T47D (cell line): ENCODE measurements at regions not wholly inside any gene's neighbourhood (a gene's known extent, or its start where the extent isn't known, plus 50 kb on each side); places are given as distances from the start of the nearest gene placed in this dataset.

Experiments used
- DNase-seq, 2 experiments: peaks; one replicate each; pipeline versions ENCODE4 v3.0.0 to v3.0.0-alpha.2; 2011 to 2012; ENCODE audit warnings: low read depth in 1 of 2, low spot score in 1 of 2
- JUND ChIP-seq: IDR thresholded peaks from 2 replicates; pipeline ENCODE4 v1.6.1; 2012; ENCODE audit warnings: low read depth
- in situ Hi-C: cut with HindIII; loops from 2 replicates; pipeline ENCODE4 v1.10.0; 2016; ENCODE audit warnings: low sequenced_read_pairs, low pct_unique_long_range_greater_than_20kb

DNA sequence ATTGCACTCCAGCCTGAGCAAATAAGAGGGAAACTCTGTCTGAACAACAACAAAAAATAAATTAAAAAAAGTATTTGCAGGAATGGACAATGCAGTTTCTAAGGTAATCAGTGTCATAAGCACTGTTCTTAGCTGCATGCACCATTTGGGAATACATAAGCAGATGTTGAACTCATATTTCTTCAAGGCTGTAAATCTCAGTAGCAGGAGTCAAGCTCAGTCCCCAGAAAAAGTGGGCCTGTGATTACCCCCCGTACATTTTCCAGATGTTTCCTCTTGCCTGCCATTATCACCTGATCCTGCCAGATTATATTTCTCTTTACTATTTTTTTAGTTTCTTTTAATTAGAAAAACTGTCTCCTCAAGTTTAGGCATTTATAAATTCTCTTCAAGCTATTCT, 667.6 kb upstream of the ANKRD30A start:
- TF ChIP-seq JUND: no peak
- no peak for DNase-seq
- in situ Hi-C loops: no loop called here

DNA sequence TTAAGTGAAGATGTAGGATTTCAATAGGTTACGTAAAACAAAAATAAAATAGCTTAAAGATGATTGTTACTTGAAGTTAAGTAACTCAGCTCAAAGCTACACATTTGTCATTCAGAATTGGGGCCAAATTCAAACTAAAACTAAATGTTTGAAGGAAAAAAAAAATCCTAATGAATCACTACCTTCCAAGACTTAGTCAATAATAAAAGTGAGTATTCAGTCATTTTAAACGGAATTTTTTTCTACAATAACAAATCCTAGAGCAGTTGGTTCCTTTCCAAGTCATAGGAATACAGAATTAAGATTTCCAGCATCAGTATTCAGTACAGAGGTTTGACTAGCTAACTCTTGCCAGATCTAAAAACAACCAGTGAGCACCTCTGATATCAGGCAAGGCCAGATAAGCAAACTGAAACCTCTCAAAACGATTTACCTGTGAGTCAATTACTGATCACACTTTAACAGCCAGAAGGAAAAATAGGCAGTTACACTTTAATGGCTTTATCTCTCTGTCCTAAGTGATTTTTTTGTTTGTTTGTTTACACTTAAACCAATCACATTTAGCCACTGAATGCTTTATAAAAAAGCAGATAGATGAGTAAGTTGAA, 669.8 kb upstream of the ANKRD30A start:
- in situ Hi-C loops: no loop called here
- no peak for DNase-seq

DNA sequence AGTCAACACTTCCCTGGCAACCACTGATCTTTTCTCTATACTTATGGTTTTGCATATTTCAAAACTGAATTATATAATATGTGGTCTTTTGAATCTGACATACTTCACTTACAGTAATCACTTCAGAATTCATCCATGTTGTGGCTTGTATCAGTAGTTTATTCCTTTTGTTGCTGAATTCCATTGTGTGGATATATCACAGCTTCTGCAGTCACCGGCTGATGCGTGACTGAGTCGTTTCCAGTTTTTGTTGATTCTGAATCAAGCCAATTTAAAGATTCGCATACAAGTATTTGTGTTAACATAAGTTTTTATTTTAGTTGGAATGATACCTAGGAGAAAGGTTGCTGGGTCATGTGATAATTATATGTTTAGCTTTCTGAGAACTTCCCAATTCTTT, 672.5 kb upstream of the ANKRD30A start:
- in situ Hi-C loops: no loop called here
- no peak for DNase-seq
- TF ChIP-seq JUND: no peak

More for the DNA sequence above, 669.8 kb upstream of the ANKRD30A start:
- no peak for TF ChIP-seq JUND

DNA sequence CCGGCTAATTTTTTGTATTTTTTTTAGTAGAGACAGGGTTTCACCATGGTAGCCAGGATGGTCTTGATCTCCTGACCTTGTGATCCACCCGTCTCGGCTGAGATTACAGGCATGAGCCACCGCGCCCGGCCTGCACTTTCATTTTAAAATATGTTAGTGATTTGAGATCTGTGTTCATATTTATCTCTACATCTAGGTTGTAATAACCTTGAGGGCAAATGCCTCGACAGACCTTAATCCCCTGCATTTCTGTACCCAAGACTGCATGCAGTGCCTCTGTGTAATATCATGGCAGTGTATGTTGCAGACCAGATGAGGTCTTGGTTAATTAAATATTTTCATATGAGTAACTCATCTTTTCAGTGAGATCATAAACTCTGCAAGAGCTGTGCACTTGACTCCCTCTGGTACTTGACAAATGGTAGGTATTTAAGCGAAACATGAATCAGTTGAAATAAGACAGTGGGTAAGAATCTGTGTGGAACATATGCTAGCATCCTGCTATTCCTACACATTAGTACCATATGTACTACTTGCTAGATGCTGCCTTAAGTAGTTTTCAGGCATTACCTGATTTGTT, 673.9 kb upstream of the ANKRD30A start:
- in situ Hi-C loops: no loop called here
- DNase-seq: no peak
- TF ChIP-seq JUND: no peak

DNA sequence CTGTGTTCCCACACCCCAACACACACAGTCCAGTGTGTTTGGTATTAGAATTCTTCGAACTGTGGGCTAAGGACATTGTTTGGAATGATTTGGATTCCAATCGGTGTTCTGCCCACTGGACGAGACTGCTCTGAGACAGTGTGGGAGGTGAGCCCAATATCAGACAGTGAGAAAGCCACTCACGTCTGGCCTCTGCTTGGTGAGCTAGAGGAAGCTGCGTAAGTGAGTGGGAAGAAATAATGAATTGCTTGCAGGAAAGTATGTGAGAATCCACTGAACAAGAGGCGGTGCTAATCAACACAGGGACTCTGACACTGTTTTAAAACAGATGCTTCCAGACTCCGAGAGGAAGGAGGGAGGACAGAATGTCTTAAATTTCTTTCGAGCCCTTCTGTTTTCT, 675.0 kb upstream of the ANKRD30A start:
- no peak for TF ChIP-seq JUND
- in situ Hi-C loops: no loop called here
- no peak for DNase-seq

DNA sequence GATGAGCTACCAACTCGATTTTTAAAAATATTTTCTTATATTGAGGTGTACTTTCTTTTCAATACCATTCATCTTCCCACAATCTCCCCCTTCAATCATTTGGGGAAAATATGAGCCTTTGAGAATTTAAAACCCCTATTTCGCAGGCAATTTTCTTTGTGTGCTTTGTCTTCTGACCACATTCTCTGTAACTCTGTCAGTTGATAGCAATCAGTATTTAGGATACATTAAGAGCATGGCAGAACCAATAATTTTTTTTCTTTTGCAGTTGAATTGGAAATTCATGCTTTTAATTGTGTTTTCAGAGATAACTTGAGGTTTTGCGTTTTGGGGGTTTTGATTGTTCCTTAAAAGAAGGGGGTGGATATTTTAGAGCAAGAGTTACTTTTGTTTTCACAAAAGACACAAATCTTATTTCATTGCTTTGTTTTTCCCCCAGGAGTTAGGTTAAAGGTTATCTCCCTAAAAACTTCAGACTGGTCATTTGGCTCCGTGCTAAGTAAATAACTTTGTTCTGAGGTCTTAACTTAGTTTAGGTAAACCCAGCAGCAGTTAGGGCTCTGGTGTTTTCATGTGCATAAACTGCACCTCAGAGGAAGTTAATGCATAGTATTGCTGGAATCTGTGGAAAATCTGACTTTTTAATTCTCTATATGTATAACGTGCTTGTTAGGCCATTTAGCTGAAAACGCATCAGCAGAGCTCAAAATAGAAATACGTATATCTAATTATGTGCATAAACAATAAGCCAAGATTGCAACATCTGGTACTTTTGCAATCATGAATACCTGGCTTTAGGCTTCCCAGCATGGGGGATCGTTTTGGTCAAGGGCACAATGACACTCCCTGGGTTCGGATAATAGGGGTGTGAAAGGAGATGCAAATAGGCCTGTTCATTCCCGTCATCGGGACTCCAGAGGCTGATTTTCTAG, 676.4 kb upstream of the ANKRD30A start:
- in situ Hi-C loops: no loop called here
- no peak for TF ChIP-seq JUND
- DNase-seq: no peak

DNA sequence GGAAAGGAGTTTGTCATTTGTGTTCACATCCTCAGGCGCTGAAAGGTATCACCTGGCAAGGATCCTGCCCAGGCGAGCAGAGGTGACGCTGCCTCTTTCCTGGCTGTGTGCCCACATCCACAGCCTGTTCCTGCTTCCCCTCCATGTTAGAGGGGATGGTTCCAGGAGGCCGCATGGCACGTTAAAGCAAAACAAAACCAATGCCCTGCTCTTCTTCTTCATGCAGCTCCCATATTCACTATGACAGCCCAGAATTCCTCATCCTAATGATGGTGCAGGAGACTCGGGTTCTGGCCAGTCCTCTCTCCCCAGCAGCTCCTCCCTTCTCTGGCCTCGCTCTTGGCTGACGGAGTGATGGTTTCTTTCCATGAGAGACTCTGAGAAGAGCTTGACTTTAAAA, 678.5 kb upstream of the ANKRD30A start:
- in situ Hi-C loops: no loop called here
- no peak for TF ChIP-seq JUND

DNA sequence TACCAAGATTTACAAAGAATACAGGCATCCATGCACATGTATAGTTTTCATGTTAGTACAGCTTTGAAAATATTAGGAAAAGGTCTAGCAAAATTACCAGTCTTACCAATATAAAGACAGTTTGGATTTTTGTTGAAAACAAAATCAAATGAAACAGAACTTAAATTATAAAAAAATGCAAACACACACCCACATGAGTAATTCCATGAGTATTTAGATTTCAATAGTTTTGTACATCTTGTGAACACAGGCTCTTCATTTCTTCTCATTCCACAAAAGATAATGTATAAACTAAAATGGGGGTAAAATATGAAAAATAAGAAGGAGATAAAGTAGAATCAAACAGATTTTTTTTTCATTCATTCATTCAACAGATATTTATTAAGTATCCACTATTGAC, 682.2 kb upstream of the ANKRD30A start:
- TF ChIP-seq JUND: no peak
- no peak for DNase-seq
- in situ Hi-C loops: no loop called here

More for the DNA sequence above, 678.5 kb upstream of the ANKRD30A start:
- peak in 1 of 2 experiments; percentile 19 for DNase-seq

DNA sequence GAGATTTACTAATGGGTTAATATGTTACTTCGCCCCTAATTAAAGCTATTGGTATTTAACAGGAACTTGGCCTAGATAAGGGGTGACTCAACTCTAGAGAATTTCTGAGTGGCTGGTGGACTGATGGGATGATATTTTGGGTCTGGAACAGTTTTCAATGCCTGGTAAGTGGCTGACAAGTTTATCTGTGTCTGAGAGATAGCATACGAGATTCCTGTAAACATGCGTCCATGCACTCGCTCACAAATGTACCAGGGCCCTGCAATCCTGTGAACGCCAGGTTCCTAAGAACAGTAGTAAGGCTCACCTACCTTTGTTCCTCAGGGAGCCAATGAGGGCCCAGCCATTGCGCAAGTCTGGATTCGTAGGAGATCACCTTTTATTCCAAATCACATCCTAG, 683.8 kb upstream of the ANKRD30A start:
- TF ChIP-seq JUND: no peak
- no peak for DNase-seq
- in situ Hi-C loops: no loop called here

DNA sequence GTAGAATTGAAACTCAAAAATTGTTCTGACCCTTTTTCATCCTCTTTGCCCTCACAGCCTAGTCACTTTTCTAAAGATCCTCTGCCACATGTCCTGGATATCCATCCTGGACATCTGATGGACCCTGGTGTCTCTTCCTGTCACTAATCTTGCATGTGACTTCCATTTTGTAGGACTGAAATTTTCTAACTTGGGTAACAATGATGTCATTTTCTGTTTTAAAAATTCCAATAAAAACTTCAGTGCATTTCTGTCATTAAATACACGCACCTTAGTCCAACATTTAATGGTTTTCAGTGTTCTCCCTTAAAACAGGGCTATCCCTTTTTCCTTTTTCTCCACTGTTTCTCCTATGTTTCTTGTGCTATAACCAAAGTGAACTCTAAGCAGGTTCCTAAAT, 684.9 kb upstream of the ANKRD30A start:
- no peak for DNase-seq
- in situ Hi-C loops: no loop called here
- no peak for TF ChIP-seq JUND

DNA sequence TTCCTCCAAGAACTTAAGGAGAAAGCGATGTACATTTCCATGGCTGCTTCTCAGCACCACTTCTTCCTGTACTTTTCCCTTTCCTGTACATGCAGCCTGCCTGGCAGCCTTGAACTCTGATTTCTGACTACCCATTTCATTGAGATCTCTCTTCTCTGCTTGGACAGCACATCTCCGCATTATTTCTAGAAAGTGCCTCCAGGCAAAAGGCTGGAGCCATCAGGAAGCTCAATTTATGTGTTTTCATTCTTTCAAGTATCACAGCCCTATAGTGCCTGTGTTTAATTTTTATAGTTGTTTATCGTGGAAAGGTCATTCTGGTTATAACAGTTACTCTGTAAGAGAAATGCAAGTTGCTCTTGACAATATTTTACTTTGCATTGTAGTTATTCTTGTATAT, 688.0 kb upstream of the ANKRD30A start:
- DNase-seq: no peak
- in situ Hi-C loops: no loop called here
- TF ChIP-seq JUND: no peak

DNA sequence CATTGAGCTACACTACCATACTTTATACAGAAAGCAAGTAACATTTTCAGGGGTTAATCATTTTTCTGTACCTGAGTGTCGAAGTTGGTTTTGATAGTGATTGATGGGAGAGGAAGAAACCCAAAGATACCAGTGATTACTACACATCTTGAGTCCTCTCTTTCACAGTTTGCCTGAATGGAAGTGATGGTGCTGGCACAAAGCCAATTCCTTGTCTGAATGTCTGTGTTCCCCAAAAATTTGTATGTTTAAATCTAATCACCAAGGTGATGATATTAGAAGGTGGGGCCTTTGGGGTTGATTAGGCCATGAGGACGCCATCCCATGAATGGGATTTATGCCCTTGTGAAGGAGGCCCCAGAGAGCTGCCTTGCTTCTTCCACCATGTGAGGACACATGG, 696.9 kb upstream of the ANKRD30A start:
- DNase-seq: no peak
- in situ Hi-C loops: no loop called here
- no peak for TF ChIP-seq JUND
